A549 (cell line): ENCODE measurements at regions not wholly inside any gene's neighbourhood (a gene's known extent, or its start where the extent isn't known, plus 50 kb on each side); places are given as distances from the start of the nearest gene placed in this dataset.

Experiments used
- PHF8 ChIP-seq: fragments of 200-600 bp; sonication (generic); IDR thresholded peaks from 2 replicates; pipeline ENCODE4 v1.6.1; 2016; ENCODE audit warnings: low read depth, mild to moderate bottlenecking, antibody characterized with exemption, moderate library complexity, borderline replicate concordance
- RFX5 ChIP-seq: fragments of 450-650 bp; IDR thresholded peaks from 2 replicates; pipeline ENCODE4 v1.7.1; 2014; ENCODE audit warnings: antibody characterized with exemption, mild to moderate bottlenecking, moderate library complexity
- ZFP36 ChIP-seq: fragments of 450-650 bp; IDR thresholded peaks from 2 replicates; pipeline ENCODE4 v1.6.1; 2014; ENCODE audit warnings: borderline replicate concordance; ENCODE audit not compliant: partially characterized antibody

GRCh38 chr13:58989556-58989955 is 1174.2 kb downstream of the DIAPH3 start:
- no peak for TF ChIP-seq ZFP36
- TF ChIP-seq RFX5, result no peak
- no peak for TF ChIP-seq PHF8
